ENCODE measurements at regions not wholly inside any gene's neighbourhood (a gene's known extent, or its start where the extent isn't known, plus 50 kb on each side); places are given as distances from the start of the nearest gene placed in this dataset.

GRCh38 chr17:70961341-70961740 is 792.0 kb downstream of the KCNJ2 start:
- no peaks in the 10 kb centered on the region for H3K36me3 Mint-ChIP-seq (ENCODE audit: low read depth)
- Histone ChIP-seq H3K79me2 (replicated peaks; ENCODE audit: insufficient read depth) (no peaks in the 10 kb centered on the region), H3K4me1 (ENCODE audit: insufficient read depth) (no peaks in the 10 kb centered on the region), H3K4me2 (no peak overlapping the region), H3K27me3 (ENCODE audit: insufficient read depth) (no peaks in the 10 kb centered on the region), H3F3A (replicated peaks; ENCODE audit: low read depth) (no peaks in the 10 kb centered on the region), H4K20me1 (replicated peaks; ENCODE audit: insufficient read depth) (no peaks in the 10 kb centered on the region), H3K4me3 (no peak overlapping the region), H3K9me2 (ENCODE audit: insufficient read depth) (peaks cover 12% of the 10 kb centered on the region), H3K27ac (ENCODE audit: low read depth) (no peak overlapping the region), H2AFZ (no peak overlapping the region), H3K36me3 (ENCODE audit: insufficient read depth) (no peaks in the 10 kb centered on the region)
- H3K27me3 Mint-ChIP-seq (ENCODE audit: insufficient read depth, low read depth, poor library complexity), result no peaks in the 10 kb centered on the region
- peaks cover 9% of the 10 kb centered on the region; the same call in 2 of the 3 replicates for H3K9me3 Mint-ChIP-seq
- H3K4me1 Mint-ChIP-seq, result no peaks in the 10 kb centered on the region
- DNase-seq (ENCODE audit: low spot score) (no peak), ATAC-seq (no peak)
- H3K27ac Mint-ChIP-seq, result no peak overlapping the region
- TF ChIP-seq REST (IDR thresholded peaks at IDR 0.05; ENCODE audit: unreplicated experiment) (no peak), ZNF331 (CRISPR knock-in tag; IDR thresholded peaks at IDR 0.05; ENCODE audit: low read depth) (no peak), EZH2phosphoT487 (IDR thresholded peaks at IDR 0.05; ENCODE audit: unreplicated experiment) (no peak)
- H3K4me3 Mint-ChIP-seq, result no peak overlapping the region

- DNase-seq (ENCODE audit: low spot score) (no peak), ATAC-seq (no peak)
- Histone ChIP-seq H3K36me3 (ENCODE audit: insufficient read depth) (no peaks in the 10 kb centered on the region), H2AFZ (no peak overlapping the region), H3K9me2 (ENCODE audit: insufficient read depth) (no peaks in the 10 kb centered on the region), H3K79me2 (replicated peaks; ENCODE audit: insufficient read depth) (no peaks in the 10 kb centered on the region), H3K4me2 (no peak overlapping the region), H3F3A (replicated peaks; ENCODE audit: low read depth) (no peaks in the 10 kb centered on the region), H3K4me1 (ENCODE audit: insufficient read depth) (no peaks in the 10 kb centered on the region), H3K27ac (ENCODE audit: low read depth) (no peak overlapping the region), H3K27me3 (ENCODE audit: insufficient read depth) (no peaks in the 10 kb centered on the region), H3K4me3 (no peak overlapping the region), H4K20me1 (replicated peaks; ENCODE audit: insufficient read depth) (no peaks in the 10 kb centered on the region)
- no peaks in the 10 kb centered on the region for H3K27me3 Mint-ChIP-seq (ENCODE audit: insufficient read depth, low read depth, poor library complexity)
- H3K9me3 Mint-ChIP-seq, result peaks cover 11% of the 10 kb centered on the region; the same call in 2 of the 3 replicates
- no peaks in the 10 kb centered on the region for H3K4me1 Mint-ChIP-seq
- H3K36me3 Mint-ChIP-seq (ENCODE audit: low read depth), result no peaks in the 10 kb centered on the region
- H3K27ac Mint-ChIP-seq, result no peak overlapping the region
- no peak overlapping the region for H3K4me3 Mint-ChIP-seq
- TF ChIP-seq EZH2 (IDR thresholded peaks at IDR 0.05; ENCODE audit: low read depth, unreplicated experiment), result no peak
- TF ChIP-seq ZNF462 (CRISPR knock-in tag; IDR thresholded peaks at IDR 0.05), result no peak
- no peak for TF ChIP-seq JUNB (IDR thresholded peaks at IDR 0.05; ENCODE audit: unreplicated experiment)
- no peak for TF ChIP-seq EZH2phosphoT487 (IDR thresholded peaks at IDR 0.05; ENCODE audit: unreplicated experiment)
- TF ChIP-seq REST (IDR thresholded peaks at IDR 0.05; ENCODE audit: unreplicated experiment), result no peak
These were observed 799.0 kb downstream of the KCNJ2 start for GRCh38 chr17:70968302-70968701.

Measured in GM23338 (cell line).